Nephron (organoid): ENCODE measurements at regions not wholly inside any gene's neighbourhood (a gene's known extent, or its start where the extent isn't known, plus 50 kb on each side); places are given as distances from the start of the nearest gene placed in this dataset.

Experiments used
- H3K27ac Mint-ChIP-seq, 3 experiments: 2 replicates each; pipeline ENCODE4 v1.8.0; 2020; ENCODE audit warnings: mixed read lengths in 3 of 3, mild to moderate bottlenecking in 2 of 3, moderate library complexity in 1 of 3
- H3K27me3 Mint-ChIP-seq: 2 replicates; pipeline ENCODE4 v1.8.0; 2021; ENCODE audit warnings: low read depth, mild to moderate bottlenecking, moderate library complexity, mixed read lengths
- H3K36me3 Mint-ChIP-seq: 2 replicates; pipeline ENCODE4 v1.8.0; 2020; ENCODE audit warnings: low read depth, mixed read lengths
- H3K4me1 Mint-ChIP-seq: 2 replicates; pipeline ENCODE4 v1.8.0; 2020; ENCODE audit warnings: mixed read lengths
- H3K4me3 Mint-ChIP-seq, 3 experiments: 2 replicates each; pipeline ENCODE4 v1.8.0; 2020; ENCODE audit warnings: mild to moderate bottlenecking in 3 of 3, mixed read lengths in 3 of 3, moderate library complexity in 2 of 3
- H3K9me3 Mint-ChIP-seq: 2 replicates; pipeline ENCODE4 v1.8.0; 2020; ENCODE audit warnings: mixed read lengths
- CTCF ChIP-seq, 3 experiments: fragments of 200-600 bp; sonication (generic); IDR thresholded peaks; one replicate each; pipeline ENCODE4 v1.5.0; 2021; ENCODE audit warnings: antibody characterized with exemption in 3 of 3; ENCODE audit not compliant: unreplicated experiment in 3 of 3

GRCh38 chr2:15780912-15781574 is 159.3 kb upstream of the MYCN start:
- no peak for TF ChIP-seq CTCF (IDR thresholded peaks at IDR 0.05; ENCODE audit: unreplicated experiment in 3 of 3)
- H3K36me3 Mint-ChIP-seq = no peaks in the 10 kb centered on the region
- no peaks in the 10 kb centered on the region for H3K9me3 Mint-ChIP-seq

DNA sequence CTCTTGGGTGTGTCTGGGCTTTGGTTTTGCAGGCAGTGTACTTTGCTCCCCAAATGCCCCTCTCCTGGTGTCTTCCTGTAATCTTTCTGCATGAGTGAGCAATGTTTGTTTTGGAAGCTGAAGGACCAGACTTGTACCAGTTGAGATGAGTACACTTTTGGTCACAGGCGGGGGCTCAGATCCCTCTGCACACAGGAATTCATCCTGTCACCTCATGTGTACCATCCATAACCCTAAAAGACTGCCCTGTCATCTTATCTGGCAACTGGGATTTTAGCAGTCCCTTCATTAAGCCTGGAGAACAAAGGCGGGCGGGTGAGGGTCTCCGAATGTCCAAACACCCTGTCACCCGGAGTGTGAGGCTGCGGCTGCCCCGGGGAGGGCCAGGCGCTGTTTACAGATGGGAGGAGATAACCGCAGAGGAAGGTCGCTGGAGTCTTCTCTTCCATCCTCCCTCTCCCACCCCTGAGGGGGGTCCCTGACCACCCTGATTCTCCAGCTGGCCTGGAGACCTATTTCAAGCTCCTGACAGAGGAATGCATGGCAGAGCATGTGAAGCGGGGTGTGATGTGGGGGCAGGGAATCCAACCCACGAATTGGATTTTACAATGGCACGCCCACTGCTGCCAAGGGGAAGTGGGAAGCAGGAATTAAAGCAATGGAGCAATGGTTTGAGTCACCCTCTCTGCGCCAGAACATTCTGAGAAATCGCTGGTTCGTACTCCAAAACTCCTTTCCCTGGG is 158.2 kb upstream of the MYCN start:
- Mint-ChIP-seq H3K4me1 (peaks cover 15% of the 10 kb centered on the region), H3K27me3 (peaks cover 41% of the 10 kb centered on the region), H3K36me3 (no peaks in the 10 kb centered on the region), H3K4me3 (no peak overlapping the region), H3K27ac (peak overlapping the region in 1 of 3 experiments; percentile 5), H3K9me3 (no peaks in the 10 kb centered on the region)
- TF ChIP-seq CTCF (IDR thresholded peaks at IDR 0.05; ENCODE audit: unreplicated experiment in 3 of 3) = no peak

More at GRCh38 chr2:15780912-15781574, 159.3 kb upstream of the MYCN start:
- H3K4me1 Mint-ChIP-seq = peaks cover 15% of the 10 kb centered on the region
- peaks cover 49% of the 10 kb centered on the region for H3K27me3 Mint-ChIP-seq
- H3K4me3 Mint-ChIP-seq = no peak overlapping the region
- H3K27ac Mint-ChIP-seq = no peak overlapping the region

DNA sequence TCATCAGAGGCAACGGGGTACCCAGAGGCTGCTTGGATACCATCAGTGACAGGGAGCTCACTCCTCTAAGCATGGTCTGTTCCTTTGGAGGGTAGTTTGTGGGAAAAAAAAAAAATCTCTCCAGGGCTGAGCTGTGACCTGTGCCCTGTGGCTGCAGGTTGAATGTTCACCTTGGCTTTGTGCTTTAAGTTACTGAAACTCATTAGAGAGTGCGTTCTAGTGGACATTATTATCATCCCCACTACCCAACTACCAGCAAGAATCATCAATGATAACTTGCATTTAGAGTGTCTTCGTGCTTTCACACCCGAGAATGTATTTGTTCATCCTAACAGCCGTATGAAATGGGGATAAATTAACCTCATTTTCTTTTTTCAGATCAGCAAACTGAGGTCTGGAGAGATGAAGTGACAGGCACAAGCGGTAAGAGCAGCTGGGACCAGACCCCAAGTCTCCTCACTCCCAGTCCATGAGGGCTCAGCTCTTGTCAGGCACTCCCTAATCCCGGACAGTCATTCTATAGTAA is 157.5 kb upstream of the MYCN start:
- Mint-ChIP-seq H3K27me3 (peaks cover 41% of the 10 kb centered on the region), H3K9me3 (peaks cover 3% of the 10 kb centered on the region), H3K27ac (no peak overlapping the region), H3K4me3 (no peak overlapping the region), H3K4me1 (peaks cover 19% of the 10 kb centered on the region), H3K36me3 (no peaks in the 10 kb centered on the region)
- no peak for TF ChIP-seq CTCF (IDR thresholded peaks at IDR 0.05; ENCODE audit: unreplicated experiment in 3 of 3)

- no peak for TF ChIP-seq CTCF (IDR thresholded peaks at IDR 0.05; ENCODE audit: unreplicated experiment in 3 of 3)
- no peak overlapping the region for H3K4me3 Mint-ChIP-seq
- H3K27me3 Mint-ChIP-seq = peaks cover 41% of the 10 kb centered on the region
- H3K27ac Mint-ChIP-seq = no peak overlapping the region
- peaks cover 23% of the 10 kb centered on the region for H3K4me1 Mint-ChIP-seq
- peaks cover 4% of the 10 kb centered on the region for H3K9me3 Mint-ChIP-seq
- H3K36me3 Mint-ChIP-seq = no peaks in the 10 kb centered on the region
These were observed 156.9 kb upstream of the MYCN start for GRCh38 chr2:15783489-15783888.

GRCh38 chr2:15784106-15784885 is 156.1 kb upstream of the MYCN start:
- H3K4me1 Mint-ChIP-seq = peaks cover 28% of the 10 kb centered on the region
- no peak overlapping the region for H3K27ac Mint-ChIP-seq
- peaks cover 41% of the 10 kb centered on the region for H3K27me3 Mint-ChIP-seq
- no peak for TF ChIP-seq CTCF (IDR thresholded peaks at IDR 0.05; ENCODE audit: unreplicated experiment in 3 of 3)
- peaks cover 4% of the 10 kb centered on the region for H3K9me3 Mint-ChIP-seq
- no peaks in the 10 kb centered on the region for H3K36me3 Mint-ChIP-seq
- H3K4me3 Mint-ChIP-seq = no peak overlapping the region
